HepG2 (cell line): ENCODE measurements at regions not wholly inside any gene's neighbourhood (a gene's known extent, or its start where the extent isn't known, plus 50 kb on each side); places are given as distances from the start of the nearest gene placed in this dataset.

ENCODE experiments used
- ATAC-seq: fragments of 200-7000 bp; cut with Tn5 transposase; 3 replicates; pipeline ENCODE4 v1.9.1; 2020; ENCODE audit warnings: mild to moderate bottlenecking, moderate library complexity
- BruUV-seq: library from RNA; stranded (reverse); fragments of 400-500 nt; replicated peaks from 2 replicates; lab custom pipeline; 2021; lab: Mats Ljungman, UMichigan
- CTCF ChIA-PET: fragments of 300-600 bp; formaldehyde crosslinking; extraction: SDS; loops from one replicate; lab custom pipeline; 2021; ENCODE audit warnings: low total read pairs, inconsistent platforms, low intra/inter-chr PET ratio; lab: Yijun Ruan, JAX
- POLR2A ChIA-PET: fragments of 350-600 bp; sonication (Branson Sonifier 250); formaldehyde crosslinking; loops from one replicate; lab custom pipeline; 2020; ENCODE audit warnings: antibody characterized with exemption, inconsistent platforms; lab: Yijun Ruan, JAX
- DNase-seq: peaks from one replicate; pipeline ENCODE4 v3.0.0-alpha.2; 2015; ENCODE audit warnings: low spot score
- FAIRE-seq: peaks from 3 replicates; lab custom pipeline; 2011; peaks lifted over from hg19 to GRCh38; lab: Jason Lieb, UNC
- H2AFZ ChIP-seq: one replicate; pipeline ENCODE4 v1.6.1; 2011; ENCODE audit warnings: low read length, inconsistent platforms
- H3K27ac ChIP-seq: fragments of 300-600 bp; 3 replicates; pipeline ENCODE4 v1.8.0; 2011; ENCODE audit warnings: mixed run types, mild to moderate bottlenecking, mixed read lengths, low read length, inconsistent platforms; ENCODE audit not compliant: insufficient read depth; ENCODE audit errors: extremely low read length
- H3K27me3 ChIP-seq, 2 experiments: fragments of 200-600 bp in 1 of 2; 2 replicates in 1 of 2; 3 replicates in 1 of 2; pipeline versions ENCODE4 v1.6.0 to v1.8.0; 2011; ENCODE audit warnings: low read length in 2 of 2, mild to moderate bottlenecking in 2 of 2, moderate library complexity in 2 of 2, inconsistent platforms in 1 of 2; ENCODE audit not compliant: insufficient read depth in 2 of 2, control insufficient read depth in 1 of 2
- H3K36me3 ChIP-seq, 2 experiments: fragments of 200-600 bp in 1 of 2; replicated peaks in 1 of 2; 2 replicates in 1 of 2; 3 replicates in 1 of 2; pipeline versions ENCODE4 v1.5.1 to v1.8.0; 2011; ENCODE audit warnings: low read length in 2 of 2, inconsistent platforms in 1 of 2; ENCODE audit not compliant: insufficient read depth in 2 of 2, control insufficient read depth in 1 of 2
- H3K4me1 ChIP-seq: 2 replicates; pipeline ENCODE4 v1.5.1; 2012; ENCODE audit warnings: low read length, inconsistent platforms; ENCODE audit not compliant: insufficient read depth
- H3K4me2 ChIP-seq: 2 replicates; pipeline ENCODE4 v1.6.0; 2011; ENCODE audit warnings: low read depth, low read length, inconsistent platforms
- H3K4me3 ChIP-seq, 3 experiments: fragments of 200-600 bp in 1 of 3; sonication (generic), shearing (Covaris generic) in 1 of 3; replicated peaks in 1 of 3; 2 replicates each; pipeline ENCODE4 v1.5.1; 2011 to 2016; ENCODE audit warnings: low read length in 3 of 3, inconsistent platforms in 2 of 3, low read depth in 2 of 3, mild to moderate bottlenecking in 2 of 3, control low read depth in 1 of 3, mixed read lengths in 1 of 3; ENCODE audit not compliant: insufficient read depth in 1 of 3
- H3K79me2 ChIP-seq: one replicate; pipeline ENCODE4 v1.6.1; 2011; ENCODE audit warnings: low read length, inconsistent platforms; ENCODE audit not compliant: insufficient read depth
- H3K9ac ChIP-seq: 2 replicates; pipeline ENCODE4 v1.6.0; 2011; ENCODE audit warnings: mild to moderate bottlenecking, low read depth, low read length, inconsistent platforms; ENCODE audit not compliant: insufficient read depth
- H3K9me3 ChIP-seq: 2 replicates; pipeline ENCODE4 v1.5.1; 2012; ENCODE audit warnings: mild to moderate bottlenecking, low read length
- H4K20me1 ChIP-seq: 2 replicates; pipeline ENCODE4 v1.6.0; 2011; ENCODE audit warnings: inconsistent platforms, mild to moderate bottlenecking, low read length, moderate library complexity; ENCODE audit not compliant: insufficient read depth
- ELF4 ChIP-seq: sonication (generic); formaldehyde crosslinking; IDR thresholded peaks from 2 replicates; pipeline ENCODE4 v1.5.0; 2020; ENCODE audit warnings: missing genetic modification reagents, mild to moderate bottlenecking, moderate library complexity, borderline replicate concordance
- GATAD2A ChIP-seq: IDR thresholded peaks from 2 replicates; pipeline ENCODE4 v1.6.1; 2016
- MIER2 ChIP-seq: IDR thresholded peaks from 2 replicates; pipeline ENCODE4 v1.6.1; 2016; ENCODE audit warnings: missing biosample characterization, missing genetic modification reagents
- POLR2G ChIP-seq: fragments of 200-400 bp; formaldehyde crosslinking; IDR thresholded peaks from 2 replicates; pipeline ENCODE4 v1.6.1; 2018; ENCODE audit warnings: mild to moderate bottlenecking, low read depth, low read length, moderate library complexity
- ZNF121 ChIP-seq: sonication (generic); formaldehyde crosslinking; IDR thresholded peaks from 2 replicates; pipeline ENCODE4 v1.5.0; 2020; ENCODE audit warnings: mild to moderate bottlenecking, missing genetic modification reagents
- WGBS: methylation state at CpG from one replicate; pipeline ENCODE4 v1.1.6; 2017; ENCODE audit warnings: low lambda C conversion rate; 5-methylcytosine and 5-hydroxymethylcytosine counted together
- in situ Hi-C: cut with HindIII; loops from 2 replicates; pipeline ENCODE4 v1.10.0; 2017; ENCODE audit warnings: low pct_unique_long_range_greater_than_20kb; ENCODE audit not compliant: extremely low pct_ligation_motif_present
- intact Hi-C: fragments of 100-400 bp; cut with micrococcal nuclease; formaldehyde crosslinking; loops from one replicate; pipeline ENCODE4 v1.10.0; 2022; ENCODE audit not compliant: unreplicated experiment
- TF ChIP-seq, protein P1 (sequence below): sonication (generic); formaldehyde crosslinking; IDR thresholded peaks from 2 replicates; pipeline ENCODE4 v1.8.0; 2022; ENCODE audit warnings: missing genetic modification reagents, mild to moderate bottlenecking, moderate library complexity, borderline replicate concordance
- TF ChIP-seq, protein P2 (sequence below): sonication (generic); formaldehyde crosslinking; IDR thresholded peaks from 2 replicates; pipeline ENCODE4 v1.8.1; 2023; ENCODE audit warnings: mild to moderate bottlenecking, moderate library complexity, missing genetic modification reagents

DNA sequence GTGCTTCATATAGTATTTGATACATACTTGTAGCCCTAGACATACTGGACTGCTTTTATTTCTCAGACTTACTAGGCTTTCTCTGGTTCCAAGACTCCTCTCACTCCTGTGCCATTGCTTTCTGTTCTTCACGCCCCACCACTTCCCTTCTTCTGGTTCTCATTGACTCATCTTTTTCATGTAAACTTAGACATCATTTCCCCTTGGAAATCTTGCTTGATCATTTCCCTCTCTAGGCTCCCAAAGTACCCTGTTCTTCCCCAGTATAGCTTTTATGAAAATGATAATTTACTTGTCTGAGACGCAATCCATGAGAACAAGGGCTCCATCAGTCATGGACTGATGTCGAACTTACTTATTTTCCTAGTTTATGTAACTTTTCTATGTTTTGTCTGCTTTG is 83.5 kb downstream of the TLR4 start:
- Histone ChIP-seq H3K4me3 (no peak overlapping the region), H3K9ac (no peak overlapping the region), H3K4me2 (no peak overlapping the region), H3K4me1 (no peaks in the 10 kb centered on the region), H3K36me3 (no peaks in the 10 kb centered on the region), H2AFZ (no peak overlapping the region), H3K9me3 (peaks cover 17% of the 10 kb centered on the region), H3K27me3 (no peaks in the 10 kb centered on the region), H3K79me2 (no peaks in the 10 kb centered on the region), H4K20me1 (no peaks in the 10 kb centered on the region), H3K27ac (no peak overlapping the region)
- in situ Hi-C loops (no loop called here), intact Hi-C loops (loop anchor here (10.0 kb wide), 1 partner anchor 143 kb away; no protein-coding TSS in a partner anchor)
- ATAC-seq = no peak
- DNase-seq = no peak
- FAIRE-seq = no peak
- ChIA-PET POLR2A (no interaction called here), CTCF (no interaction called here)
- 0% methylated on average over 3 of the region's 3 CpGs for WGBS
- TF ChIP-seq POLR2G = no peak
- TF ChIP-seq GATAD2A (CRISPR knock-in tag) = no peak
- TF ChIP-seq, protein P1, sequence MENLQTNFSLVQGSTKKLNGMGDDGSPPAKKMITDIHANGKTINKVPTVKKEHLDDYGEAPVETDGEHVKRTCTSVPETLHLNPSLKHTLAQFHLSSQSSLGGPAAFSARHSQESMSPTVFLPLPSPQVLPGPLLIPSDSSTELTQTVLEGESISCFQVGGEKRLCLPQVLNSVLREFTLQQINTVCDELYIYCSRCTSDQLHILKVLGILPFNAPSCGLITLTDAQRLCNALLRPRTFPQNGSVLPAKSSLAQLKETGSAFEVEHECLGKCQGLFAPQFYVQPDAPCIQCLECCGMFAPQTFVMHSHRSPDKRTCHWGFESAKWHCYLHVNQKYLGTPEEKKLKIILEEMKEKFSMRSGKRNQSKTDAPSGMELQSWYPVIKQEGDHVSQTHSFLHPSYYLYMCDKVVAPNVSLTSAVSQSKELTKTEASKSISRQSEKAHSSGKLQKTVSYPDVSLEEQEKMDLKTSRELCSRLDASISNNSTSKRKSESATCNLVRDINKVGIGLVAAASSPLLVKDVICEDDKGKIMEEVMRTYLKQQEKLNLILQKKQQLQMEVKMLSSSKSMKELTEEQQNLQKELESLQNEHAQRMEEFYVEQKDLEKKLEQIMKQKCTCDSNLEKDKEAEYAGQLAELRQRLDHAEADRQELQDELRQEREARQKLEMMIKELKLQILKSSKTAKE (CRISPR knock-in tag) = no peak
- BruUV-seq = no TSS peak

DNA sequence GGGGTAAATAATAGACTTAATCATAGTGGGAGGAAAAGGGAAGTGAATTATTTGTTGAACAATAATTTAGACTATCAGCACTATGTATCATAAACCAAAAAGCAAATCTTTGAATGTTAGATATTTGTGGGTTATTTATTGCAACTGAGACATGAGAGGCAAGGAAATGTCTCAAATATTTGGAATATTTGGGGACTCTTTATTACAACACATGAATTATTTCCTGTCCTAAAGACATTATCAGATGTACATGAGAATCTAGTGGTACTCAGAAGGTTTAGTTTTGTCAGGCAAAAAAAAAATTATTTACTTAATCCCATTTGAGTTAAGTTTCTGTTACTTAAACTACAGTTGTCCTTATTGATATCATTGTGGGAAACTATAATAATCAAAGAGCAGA is 91.1 kb downstream of the TLR4 start:
- in situ Hi-C loops (no loop called here), intact Hi-C loops (no loop called here)
- ChIA-PET CTCF (no interaction called here), POLR2A (no interaction called here)
- Histone ChIP-seq H3K4me1 (no peaks in the 10 kb centered on the region), H3K4me2 (no peak overlapping the region), H3K4me3 (no peak overlapping the region), H3K9me3 (peaks cover 72% of the 10 kb centered on the region), H3K36me3 (no peaks in the 10 kb centered on the region), H3K27ac (no peak overlapping the region), H3K27me3 (no peaks in the 10 kb centered on the region), H4K20me1 (no peaks in the 10 kb centered on the region), H3K79me2 (no peaks in the 10 kb centered on the region), H3K9ac (no peak overlapping the region), H2AFZ (no peak overlapping the region)
- no TSS peak for BruUV-seq
- FAIRE-seq = no peak
- ATAC-seq = no peak
- TF ChIP-seq ZNF121 (CRISPR knock-in tag) (no peak), MIER2 (no peak), ELF4 (CRISPR knock-in tag) (no peak)
- TF ChIP-seq, protein P2, sequence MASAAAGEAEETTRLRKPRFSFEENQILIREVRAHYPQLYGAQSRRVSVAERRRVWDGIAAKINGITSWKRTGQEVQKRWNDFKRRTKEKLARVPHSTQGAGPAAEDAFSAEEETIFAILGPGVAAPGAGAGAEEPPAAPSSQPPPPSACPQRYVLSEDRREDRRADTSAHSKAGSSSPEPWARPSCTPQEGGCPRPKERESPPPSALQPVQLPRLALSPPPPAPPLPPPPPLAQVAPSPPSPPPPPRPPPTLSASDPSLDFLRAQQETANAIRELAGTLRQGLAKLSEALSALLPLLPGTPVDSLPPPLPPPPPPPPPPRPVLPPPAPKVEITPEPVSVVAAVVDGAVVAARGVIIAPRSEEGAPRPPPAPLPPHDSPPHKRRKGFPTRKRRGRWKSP (CRISPR knock-in tag) = no peak
- no peak for DNase-seq
